Astrocyte of the hippocampus (primary cell): ENCODE measurements at regions not wholly inside any gene's neighbourhood (a gene's known extent, or its start where the extent isn't known, plus 50 kb on each side); places are given as distances from the start of the nearest gene placed in this dataset.
A peak's percentile ranks its signal among the peaks of the same experiment; 100 is the strongest.
"Not testable (repeated sequence)": the region's sequence is repeated elsewhere in the genome, so short reads cannot be mapped to it uniquely, and the experiment has no call there.

ENCODE experiments used
- DNase-seq: peaks from one replicate; pipeline ENCODE4 v3.0.0; 2011; ENCODE audit warnings: low read depth, low spot score

DNA sequence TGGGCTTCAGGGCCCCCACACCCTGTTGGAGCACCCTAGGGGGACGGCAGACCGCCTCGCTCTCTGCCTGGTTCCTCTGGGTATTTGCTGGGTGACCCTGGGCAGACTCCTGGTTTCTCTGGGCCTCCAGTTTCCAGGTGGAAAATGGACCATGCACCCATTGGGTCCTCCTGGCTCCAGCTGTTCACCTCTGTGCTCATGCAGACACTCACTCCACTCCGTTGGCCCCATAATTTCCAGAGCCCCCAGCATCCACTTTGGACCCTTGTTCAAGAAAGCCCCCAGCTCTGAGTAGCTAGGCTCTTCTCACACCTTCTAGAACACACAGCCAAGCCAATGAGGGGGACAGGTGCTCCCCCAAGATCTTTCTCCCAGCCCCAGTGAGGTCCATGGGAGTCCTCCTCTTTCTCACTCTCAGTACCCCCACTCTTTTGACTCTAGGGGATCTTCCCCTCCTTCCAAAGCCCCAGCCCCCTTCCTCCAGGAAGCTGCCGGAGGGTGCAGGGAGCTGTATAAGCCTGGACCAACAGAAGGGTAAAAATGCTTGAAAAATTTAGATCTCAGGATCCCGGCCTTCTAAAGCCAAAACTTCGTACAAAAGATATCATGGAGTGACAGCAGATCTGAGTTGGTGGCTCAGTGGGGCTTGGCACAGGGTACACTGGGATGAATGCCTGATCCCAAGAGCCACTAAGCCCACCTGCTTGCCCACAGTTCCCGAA, 174.8 kb upstream of the RTL1 start:
- no peak for DNase-seq

DNA sequence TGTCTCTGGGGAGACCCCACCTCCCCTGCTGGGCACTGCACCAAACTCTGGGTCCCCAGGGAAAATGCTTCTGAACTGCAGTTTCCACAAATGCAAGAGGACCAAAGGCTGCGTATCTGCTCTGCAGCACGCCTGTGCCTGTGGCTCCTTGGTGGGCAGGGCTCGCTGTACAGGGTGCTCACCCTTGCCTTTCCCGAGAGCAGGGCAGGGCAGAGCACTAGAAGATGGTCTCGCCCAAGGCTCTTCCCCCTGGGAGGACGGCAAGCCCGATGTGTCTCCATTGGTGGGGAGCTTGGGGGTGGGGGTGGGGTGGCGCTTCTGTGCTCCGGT, 175.3 kb upstream of the RTL1 start:
- no peak for DNase-seq

DNA sequence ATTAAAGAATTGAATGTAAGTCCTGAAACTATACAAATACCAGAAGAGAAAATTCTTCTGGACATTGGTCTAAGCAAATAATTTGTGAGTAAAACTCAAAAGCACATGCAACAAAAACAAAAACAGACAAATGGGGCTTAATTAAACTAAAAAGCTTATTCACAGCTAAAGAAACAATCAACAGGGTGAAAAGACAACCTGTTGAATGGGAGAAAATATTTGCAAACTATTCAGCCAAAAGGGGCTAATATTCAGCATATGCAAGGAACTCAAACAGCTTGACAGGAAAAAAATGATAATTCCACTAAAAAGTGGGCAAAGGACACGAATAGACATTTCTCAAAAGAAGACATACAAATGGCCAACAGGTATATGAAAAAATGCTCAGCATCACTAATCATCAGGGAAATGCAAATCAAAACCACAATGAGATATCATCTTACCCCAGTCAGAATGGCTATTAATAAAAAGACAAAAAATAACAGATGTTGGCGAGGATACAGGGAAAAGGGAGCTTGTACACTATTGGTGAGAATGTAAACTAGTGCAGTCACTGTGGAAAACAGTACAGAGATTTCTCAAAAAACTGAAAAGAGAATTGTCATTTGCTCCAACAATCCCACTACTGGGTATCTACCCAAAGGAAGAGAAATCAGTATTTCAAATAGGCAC, 177.5 kb upstream of the RTL1 start:
- DNase-seq = no peak

DNA sequence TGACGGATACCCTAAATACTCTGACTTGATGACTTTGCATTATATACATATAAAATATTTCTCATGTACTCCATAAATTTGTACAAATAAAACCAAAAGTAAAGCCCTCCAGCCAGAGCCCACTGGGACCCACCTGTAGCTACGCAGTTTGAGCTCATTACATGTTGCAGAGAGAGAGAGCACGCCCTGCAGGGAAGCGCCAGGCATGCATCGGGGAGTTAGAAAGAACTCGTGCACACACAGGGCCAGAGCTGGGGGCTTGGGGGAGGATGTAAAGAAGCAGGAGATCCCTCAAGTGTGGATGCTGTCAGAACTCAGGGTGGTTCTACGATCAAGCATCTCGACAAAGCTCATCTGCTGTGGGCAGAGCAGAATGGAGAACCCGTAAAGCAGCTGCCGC, 178.5 kb upstream of the RTL1 start:
- DNase-seq = no peak

DNA sequence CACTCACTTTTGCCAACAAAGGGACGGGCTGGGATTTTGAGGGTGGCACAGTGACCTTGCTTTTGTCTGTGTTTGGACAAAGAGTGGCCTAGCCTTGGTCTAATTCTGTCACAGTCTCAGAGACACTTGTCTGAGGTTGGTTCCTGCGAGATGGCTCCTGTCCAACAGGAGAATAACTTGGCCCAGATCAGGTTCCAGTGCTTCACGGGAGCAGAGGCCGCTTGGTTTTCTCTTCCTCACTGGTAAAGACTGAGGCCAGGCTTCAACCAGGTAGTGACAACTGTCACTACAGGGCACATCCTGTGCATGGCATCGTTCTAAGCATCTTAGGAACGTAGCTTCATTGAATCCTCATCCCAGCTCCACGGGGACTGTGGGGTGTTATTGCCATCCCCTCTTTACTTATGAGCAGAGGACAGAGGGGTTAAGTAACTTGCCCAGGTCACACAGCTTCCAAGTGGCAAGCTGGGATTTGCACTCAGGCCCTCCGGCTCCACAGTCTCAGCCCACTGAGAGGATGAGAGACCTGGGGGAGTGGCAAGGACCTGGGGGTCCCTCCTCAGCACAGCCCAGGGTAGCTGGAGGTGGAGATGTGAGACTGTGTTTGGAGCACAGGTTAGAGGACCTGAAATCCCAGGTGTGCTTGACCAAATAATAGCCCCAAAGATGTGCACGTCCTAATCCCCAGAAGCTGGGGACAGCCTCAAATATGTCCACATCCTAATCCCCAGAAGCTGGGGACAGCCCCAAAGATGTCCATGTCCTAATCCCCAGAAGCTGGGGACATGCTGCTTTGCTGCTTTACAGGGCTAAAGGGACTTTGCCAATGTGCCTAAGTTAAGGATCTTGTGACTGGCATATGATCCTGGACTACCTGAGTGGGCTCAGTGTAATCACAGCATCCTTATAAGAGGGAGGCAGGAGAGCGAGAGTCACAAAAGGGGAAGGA, 179.2 kb upstream of the RTL1 start:
- no peak for DNase-seq

DNA sequence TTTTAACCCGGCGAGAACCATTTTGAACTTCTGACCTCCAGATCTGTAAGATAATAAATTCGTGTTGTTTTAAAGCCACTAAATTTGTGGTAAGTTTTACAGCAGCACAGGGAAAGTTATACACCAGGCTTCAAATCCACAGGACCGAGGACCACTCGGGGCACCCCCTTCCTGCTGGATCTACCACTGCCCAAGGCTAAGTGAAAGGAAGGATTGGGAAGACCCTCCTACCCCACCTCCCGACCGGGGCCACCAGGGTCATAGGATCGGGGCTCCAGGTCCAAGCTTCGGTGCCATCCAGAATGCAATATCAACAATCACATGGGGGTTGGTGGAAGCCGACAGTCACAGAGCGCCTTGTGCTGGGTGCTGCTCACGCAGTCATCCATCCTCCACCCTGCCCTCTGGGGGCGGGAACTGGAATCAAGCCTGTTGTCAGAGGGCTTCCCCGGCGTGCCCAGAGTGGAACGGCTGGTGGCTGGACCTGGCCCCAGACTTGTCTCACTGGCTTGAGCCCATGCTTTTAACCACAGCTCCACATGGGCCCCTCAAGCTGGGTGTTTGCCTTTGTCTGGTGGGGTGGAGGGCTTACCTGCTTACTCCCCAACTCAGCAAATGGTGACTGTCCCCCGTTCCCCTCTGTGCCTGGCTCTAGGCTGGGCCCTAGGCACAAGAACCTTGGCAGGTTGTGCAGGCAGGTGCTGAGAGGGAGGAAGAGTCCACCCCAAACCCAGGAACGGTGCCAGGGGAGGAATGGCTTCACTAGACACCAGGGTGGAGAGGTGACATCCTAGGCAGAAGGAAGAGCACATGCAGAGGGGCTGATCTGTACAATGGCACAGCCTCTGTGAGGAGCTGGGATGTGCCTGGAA, 180.3 kb upstream of the RTL1 start:
- no peak for DNase-seq

DNA sequence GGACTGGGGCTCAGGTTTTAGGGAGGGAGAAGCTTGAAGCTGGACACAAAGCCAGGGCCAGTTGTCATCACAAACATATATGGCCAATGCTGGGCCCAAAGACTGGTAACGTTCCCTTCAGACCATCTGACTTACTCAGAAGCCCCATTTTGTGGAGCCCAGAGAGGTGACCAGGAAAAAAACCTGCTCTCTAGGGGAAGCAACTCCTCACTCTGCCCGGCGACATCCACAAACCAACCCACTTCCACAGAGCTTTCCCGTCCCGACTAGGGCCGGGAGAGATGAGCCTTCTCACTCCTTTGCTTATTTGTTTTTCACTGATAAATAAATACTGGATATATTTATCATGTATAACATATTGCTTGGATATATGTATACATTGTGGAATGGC, 180.9 kb upstream of the RTL1 start:
- no peak for DNase-seq

DNA sequence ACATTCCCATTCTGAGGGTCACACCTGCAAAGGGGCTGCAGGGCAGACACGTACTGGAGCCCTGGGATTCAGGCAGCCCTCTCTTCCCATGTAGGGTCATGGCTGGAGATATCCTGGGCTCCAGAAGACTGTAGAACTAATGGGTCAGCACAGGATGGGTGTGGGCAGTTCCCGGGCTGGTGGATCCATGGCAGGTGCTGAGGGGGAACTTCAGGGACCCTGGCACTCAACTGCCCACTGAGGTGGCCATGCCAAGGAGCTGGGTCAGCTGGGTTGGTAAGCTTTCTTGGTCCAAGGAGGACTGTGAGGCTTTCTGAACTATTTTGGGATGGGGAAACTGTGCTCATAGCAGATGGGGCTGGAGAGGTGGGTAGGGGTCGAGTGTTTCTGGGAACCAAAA, 183.4 kb upstream of the RTL1 start:
- no peak for DNase-seq

DNA sequence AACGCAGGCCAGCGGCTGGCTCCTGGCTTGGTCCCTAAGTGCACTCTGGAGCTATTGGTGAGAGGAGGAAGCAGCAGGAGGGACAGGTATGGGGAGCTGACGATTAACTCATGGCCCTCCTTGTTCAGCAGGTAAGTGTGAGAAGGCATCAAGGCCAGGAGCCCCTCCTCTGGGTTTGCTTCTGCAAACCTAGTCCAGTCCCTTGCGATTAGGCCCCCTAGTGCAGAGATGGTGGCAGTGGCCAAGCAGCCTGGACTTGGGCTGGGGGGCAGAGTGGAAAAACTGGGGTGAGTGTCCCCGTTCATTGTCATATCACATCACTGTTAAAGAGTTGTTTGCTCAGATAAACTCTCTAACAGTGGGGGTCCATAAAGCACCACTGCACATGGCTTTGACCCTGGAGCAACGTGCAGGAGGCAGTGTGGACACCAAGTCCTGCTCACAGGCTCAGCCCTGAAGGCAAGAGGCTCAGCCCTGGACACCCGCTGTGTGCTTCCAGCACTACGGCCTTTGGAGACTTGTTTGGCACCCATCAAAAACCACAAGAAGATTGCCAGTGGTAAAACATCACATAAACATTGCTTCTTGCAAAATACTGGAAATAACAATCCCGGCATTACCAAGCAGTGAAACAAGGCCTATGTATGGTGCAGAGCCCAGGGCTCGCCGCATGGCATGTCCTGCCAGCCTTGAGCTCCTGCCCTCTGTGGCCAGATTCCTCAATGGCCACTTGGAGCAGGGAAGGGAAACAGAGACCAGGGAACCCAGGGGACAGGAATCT, 184.3 kb upstream of the RTL1 start:
- peak; percentile 66 for DNase-seq

DNA sequence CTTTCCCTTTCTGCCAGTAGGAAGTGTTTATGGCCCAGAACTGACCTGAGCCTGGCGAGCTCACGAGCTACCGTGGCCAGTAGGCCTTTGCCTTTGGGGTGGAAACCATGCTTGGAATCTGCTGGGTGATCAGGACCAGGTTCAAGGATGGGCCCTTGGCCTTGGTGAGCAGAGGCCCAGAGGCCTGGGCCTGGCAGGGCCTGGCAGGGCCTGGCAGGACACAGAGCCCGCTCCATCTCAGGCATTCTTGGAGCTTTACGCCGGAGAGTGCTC, 184.8 kb upstream of the RTL1 start:
- DNase-seq = no peak

DNA sequence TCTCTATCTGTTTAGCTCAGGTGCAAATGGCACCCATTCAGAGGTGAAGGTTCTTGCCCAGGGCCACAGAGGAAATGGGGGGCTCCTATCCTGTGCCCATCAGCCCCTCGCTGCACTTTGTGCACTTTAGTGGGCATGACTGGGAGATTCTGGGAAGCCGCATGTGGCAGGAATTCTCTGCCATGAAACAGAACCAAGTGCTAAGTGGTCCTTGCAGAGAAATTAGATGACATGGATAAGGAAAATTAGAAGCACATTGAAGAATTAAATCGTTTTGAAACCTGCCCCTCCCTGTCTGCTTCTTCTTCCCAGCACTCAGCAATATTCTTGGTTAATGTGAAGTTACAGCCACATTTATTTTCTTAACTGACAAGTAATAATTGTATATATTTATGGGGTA, 185.2 kb upstream of the RTL1 start:
- DNase-seq = no peak

DNA sequence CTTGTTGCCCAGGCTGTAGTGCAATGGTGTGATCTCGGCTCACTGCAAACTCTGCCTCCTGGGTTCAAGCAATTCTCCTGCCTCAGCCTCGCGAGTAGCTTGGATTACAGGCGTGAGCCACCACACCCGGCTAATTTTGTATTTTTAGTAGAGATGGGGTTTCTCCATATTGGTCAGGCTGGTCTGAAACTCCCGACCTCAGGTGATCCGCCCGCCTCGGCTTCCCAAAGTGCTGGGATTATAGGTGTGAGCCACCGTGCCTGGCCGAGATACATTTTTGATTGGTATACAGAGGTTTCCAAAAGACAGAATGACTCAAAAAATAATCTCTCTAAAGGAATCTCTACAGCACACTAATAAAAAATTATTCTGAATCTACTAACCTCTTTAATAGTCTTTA, 187.0 kb upstream of the RTL1 start:
- DNase-seq = not testable (repeated sequence)

DNA sequence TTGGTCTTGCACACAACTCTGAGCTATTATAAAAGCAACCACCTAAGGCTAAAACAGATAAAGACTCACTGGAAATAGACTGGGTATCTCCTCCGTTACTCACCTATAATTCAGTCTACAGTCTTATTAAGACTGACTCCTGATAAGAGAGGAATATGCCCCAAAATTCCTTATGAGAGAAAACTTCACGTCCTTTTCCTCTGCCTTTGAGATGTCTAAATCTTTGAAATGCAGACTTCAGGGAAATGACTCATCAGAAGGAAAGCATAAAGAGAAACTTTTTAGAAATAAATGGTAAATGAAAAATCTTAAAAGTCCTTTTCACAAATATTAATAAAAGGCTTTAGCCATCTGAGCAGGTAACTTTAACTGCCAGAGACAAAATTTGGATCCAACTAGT, 187.5 kb upstream of the RTL1 start:
- DNase-seq = no peak

DNA sequence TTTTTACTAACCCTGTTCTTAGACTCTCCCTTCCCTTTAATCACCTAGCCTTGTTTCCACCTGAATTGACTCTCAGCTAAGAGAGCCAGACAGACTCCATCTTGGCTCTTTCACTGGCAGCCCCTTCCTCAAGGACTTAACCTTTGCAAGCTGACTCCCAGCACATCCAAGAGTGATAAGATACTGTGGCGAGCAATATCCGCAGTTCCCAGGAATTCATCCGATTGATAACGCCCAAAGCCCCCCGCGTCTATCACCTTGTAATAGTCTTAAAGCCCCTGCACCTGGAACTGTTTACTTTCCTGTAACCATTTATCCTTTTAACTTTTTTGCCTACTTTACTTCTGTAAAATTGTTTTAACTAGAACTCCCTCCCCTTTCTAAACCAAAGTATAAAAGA, 191.4 kb upstream of the RTL1 start:
- not testable (repeated sequence) for DNase-seq

DNA sequence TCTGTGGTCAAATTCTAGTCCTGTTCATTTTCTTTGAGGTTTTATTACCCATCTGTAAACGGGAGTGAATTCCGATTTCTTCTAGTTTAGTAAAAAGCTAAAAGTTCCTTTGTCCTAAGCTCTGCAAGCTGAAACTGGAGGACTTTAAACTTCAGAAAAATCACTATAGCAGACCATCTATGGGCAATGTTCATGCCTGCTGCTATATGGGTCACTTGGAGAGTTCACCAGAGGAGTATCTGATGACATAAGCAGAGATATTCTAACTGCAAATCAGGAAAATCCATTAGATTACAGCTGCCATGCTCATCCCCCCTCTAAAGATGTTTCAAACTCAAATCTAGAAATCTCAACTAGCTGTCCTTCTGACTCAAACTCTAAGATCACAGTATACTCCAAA, 193.0 kb upstream of the RTL1 start:
- DNase-seq = no peak

DNA sequence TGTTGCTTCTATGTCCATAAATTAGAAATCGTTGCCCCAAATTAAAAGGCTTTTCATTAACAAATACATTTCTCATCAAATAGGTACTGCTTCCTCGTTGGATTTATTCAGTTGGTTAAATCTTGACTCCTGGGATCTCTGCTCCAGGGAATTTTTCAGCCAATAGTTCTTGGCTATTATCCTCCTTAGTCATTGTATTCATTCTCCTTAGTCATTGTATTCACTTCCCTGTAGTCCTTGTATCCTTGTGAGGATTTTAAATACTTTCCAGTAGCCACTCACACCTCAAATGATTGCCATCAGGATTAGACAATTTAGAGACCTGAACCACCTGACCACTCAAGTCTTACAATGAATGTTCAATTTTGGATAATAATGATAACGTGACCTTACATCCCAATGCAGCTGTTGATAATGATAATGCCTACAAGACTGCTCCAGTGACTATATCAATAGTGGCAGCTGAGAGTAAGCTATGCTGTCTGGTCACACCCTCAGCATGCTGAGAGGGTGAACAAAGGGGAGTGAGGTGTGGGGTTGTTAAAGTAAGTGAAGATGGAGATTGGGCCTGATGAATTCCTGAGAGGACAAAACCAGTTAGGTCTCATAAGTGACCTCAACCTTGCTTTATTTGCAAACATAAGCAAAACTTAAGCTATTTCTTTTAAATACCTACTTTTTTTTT, 193.7 kb upstream of the RTL1 start:
- DNase-seq = no peak

DNA sequence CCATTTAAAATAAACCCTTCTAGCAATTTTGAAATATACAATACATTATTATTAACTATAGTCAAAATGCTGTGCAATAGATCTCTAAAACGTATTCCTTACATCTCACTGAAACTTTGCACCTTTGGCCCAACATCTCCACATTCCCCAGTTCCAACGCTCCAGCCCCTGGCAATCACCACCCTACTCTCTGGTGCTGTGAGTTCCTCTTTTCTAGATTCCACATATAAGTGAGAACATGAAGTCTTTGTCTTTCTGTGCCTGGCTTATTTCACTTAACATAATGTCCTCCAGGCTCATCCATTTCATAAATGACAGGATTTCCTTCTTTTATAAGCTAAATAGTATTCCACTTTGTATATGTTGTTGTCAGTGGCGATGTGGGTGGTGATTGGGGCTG, 194.7 kb upstream of the RTL1 start:
- no peak for DNase-seq

DNA sequence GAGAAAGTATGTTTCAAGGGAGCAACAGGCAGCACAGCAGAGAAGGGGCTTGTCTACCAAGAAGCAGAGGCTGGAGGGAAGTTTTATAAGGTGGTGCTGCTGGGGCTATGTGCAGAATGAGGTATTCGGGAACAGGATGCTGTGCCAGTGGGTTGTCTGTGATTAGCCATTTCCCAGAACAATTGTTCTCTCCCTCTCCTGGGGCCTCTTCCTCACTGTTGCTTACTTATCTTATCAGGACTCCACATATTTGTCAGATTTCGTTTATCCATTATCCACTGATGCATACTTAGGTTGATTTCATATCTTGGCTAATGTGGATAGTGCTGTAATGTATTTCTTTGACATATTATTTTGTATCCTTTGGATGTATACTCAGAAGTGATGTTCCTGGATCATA, 195.1 kb upstream of the RTL1 start:
- no peak for DNase-seq

DNA sequence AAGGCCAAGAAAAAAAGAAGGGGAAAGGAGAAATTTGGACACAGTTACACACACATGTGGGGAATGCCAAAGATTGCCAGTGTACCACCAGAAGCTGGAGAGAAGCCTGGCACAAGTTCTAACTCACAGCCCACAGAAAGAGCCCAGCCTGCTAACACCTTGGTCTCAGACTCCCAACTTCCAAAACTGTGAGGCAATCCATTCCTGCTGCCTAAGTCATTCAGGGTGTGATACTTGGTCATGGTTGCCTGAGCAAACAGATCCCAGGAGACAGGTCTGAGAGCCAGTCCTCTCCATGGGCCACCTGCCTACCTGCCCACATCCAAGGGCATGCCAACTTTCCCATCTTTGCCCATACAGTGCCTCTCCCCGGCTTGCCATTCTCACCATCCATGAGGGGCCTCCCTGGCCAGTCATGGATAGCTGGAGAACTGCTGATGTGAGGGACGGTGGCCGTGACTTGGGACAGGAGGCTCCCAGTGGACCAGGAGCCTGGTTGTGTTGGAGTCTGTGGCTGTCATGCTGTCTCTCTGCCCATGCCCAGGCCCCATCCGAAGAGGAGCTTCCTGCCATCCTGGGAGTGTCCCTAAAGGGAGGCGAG, 198.0 kb upstream of the RTL1 start:
- DNase-seq = peak; percentile 48

DNA sequence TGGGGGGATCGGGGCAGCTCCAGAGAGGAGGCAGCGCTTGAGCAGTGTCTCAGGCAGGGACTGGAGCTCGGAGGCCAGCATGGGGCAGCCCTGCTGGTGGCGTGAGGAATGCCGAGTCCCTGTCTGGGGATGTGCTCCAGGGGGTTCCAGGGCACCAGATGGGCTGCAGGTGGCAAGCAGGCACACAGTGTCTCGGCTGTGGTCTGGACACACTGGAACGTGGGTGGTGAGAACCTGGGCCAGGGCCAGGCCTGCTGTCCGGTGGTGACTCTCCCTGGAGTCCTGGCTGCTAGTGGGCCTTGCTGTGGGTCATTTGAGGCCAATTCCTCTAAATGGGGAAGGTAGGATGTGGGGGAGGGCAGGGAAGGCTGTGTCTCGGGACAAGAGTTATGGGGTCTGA, 199.4 kb upstream of the RTL1 start:
- no peak for DNase-seq
